ENCODE measurements at regions not wholly inside any gene's neighbourhood (a gene's known extent, or its start where the extent isn't known, plus 50 kb on each side); places are given as distances from the start of the nearest gene placed in this dataset.
A peak's percentile ranks its signal among the peaks of the same experiment; 100 is the strongest.

DNA sequence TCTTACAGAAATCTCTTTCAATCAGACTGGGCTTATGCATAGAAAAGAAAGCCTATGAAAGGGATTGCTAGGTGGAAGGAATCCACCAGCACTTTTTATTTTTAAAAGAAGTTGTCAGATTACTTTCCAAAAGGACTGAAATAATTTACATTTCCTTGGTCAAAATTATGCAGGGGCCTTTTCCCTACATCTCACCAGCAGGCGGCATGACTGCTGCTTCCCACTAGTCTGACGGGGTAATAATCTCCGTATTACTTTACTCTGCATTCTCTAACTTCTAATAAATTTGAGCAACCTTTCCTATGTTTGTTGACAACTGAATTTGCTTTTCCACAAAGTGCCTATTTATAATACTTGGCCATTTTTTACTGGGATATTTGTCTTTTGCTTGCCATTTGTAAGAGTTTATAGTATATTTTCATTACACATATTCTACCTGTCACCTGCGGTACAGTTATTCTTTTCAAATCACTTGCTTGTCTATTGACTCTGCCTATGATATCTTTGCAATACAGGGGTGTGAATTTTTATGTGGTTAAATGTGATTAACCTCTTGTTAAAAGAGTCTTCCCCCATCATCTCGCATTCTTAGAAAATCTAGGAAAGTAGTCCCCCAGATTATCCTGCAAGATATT is 51.9 kb upstream of the USP47 start:
- peak in 1 of 2 donors; percentile 4 for DNase-seq (ENCODE audit: low read depth in 2 of 2, low spot score in 1 of 2)

DNA sequence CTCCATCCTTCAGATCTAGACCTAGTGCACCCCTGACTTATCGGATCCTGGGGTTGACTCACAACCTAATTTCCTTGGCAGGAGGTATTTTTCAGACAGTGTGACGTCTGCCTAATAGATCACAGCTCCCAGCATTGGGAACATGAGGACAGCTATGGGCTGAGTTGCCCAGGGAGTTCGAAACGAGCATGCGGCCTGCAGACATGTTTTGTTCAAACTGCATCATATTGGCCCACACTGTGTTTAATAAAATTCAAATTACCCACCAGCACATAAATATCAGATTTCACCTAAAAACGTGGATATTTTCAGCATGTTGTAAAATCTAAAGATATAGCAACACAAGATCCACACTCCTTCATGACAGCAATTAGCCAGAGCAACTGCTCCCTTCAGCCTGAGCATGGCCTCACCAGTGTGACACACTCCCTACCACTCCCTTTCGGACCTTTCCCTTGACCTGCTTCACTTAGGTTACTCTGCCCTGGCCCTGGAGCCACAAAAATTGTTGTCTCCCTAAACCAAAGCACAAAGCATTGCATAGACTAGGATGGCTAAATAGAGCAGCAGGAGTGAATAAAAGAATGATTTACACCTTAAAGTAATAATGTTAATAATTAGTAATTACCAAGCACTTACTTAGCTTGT is 53.6 kb upstream of the USP47 start:
- no peak for DNase-seq (ENCODE audit: low read depth in 2 of 2, low spot score in 1 of 2)

DNA sequence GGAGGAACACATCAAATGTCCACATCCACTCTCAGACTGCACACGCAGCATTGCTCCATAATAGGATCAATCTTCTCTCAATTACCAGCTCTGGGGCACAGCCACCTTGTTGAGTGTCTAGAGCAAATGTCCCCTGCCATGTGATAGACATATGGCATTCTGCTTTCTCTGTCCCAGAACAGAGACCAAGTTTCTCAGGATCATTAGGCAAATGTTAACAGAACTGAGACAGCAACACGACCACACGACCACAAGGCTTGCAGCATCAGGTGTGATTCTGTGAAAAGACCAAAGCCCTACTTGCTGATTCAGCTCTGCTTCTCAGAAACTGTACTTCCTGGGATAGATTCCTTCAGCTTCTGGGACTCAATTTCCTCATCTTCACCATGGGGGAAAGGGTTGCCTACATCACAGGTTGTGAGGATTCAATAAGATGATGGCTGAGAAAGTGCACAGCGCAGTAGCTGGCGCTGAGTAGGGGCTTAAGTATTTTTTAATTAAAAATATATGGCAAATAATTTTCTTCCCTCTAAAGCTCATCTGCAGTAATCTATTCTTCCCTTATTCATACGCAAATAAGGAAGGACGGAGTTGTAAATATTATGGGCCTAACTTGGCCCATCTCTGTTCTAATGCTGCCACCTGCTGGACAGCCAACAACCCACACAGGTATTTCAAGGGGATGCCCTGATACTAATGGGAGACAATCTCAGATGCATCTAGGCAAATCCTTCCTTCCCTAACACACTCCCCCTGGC is 54.3 kb upstream of the USP47 start:
- peak; percentile 38 to 43 for DNase-seq (ENCODE audit: low read depth in 2 of 2, low spot score in 1 of 2)

DNA sequence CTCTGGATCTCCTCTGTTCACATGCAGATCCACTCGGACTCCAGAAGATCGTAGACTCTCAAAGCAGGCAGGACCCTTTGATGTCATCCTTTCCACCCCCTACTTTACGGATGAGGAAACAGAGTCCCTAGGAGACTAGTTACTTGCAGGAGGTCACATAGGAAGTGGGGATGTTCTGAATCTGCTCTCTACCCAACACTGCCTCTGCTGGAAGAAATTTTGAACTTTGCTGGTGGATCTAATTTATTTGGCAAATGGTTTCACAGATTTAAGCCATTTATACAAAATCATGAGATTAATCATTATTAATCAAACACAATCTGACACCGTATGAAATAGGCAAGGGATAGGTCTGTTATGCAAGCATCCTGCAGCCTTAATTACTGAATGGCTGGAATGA is 55.0 kb upstream of the USP47 start:
- DNase-seq (ENCODE audit: low read depth in 2 of 2, low spot score in 1 of 2) = no peak

DNA sequence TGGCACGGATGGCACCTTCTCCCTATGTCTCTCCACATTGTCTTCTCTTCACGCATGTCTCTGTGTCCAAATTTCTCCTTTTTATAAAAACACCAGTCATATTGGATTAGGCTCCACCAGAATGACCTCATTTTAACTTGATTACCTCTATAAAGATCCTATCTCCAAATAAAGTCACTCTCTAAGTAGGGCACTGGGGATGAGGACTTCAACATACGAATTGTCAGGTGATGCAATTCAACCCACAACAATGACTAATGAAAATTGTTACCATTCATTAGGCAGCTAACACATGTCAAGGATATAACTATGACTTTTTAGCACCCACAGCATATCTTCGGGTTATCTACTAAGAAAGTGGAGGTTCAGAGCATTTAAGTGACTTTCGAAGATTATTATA is 55.5 kb upstream of the USP47 start:
- no peak for DNase-seq (ENCODE audit: low read depth in 2 of 2, low spot score in 1 of 2)

DNA sequence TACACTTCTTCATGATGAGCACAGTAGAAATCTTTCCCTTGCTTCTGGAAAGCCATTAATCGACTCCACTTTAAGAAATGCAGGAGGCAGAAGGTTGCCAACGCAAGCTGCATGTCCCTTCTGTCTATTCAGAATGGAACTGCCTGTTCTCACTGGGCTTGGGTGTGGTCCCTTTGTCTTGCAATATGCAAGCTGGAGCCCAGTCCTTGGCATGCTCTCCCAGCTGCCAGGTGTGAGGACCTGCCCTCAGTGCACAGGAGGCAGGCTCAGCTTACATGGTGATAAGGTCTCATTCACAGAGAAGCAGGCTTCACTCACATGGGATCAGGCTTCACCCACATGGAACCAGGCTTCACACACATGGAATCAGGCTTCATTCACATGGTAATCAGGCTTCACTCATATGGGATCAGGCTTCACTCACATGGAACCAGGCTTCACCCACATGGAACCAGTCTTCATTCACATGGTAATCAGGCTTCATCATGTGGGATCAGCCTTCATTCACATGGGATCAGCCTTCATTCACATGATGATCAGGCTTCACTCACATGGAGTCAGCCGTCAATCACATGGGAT is 59.2 kb upstream of the USP47 start:
- no peak for DNase-seq (ENCODE audit: low read depth in 2 of 2, low spot score in 1 of 2)

DNA sequence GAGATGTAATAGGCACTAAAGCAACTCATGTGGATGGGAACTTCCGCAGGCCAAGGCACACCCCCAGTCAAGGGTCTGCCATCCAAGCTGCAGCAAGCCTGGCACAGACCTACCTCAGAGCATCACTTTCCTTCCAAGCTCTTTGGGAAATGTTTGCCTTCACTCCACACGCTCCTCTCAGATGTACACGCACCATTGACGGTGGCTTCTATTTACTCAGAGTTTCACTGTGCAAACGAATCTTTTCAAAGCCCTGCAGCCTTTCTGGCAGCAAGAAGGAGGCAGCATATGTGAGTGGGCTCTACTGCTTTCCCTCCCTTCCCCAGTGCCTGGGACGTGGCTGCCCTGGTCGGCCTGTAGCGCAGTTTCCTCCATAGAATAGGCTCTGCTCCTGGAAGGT is 60.9 kb upstream of the USP47 start:
- no peak for DNase-seq (ENCODE audit: low read depth in 2 of 2, low spot score in 1 of 2)

DNA sequence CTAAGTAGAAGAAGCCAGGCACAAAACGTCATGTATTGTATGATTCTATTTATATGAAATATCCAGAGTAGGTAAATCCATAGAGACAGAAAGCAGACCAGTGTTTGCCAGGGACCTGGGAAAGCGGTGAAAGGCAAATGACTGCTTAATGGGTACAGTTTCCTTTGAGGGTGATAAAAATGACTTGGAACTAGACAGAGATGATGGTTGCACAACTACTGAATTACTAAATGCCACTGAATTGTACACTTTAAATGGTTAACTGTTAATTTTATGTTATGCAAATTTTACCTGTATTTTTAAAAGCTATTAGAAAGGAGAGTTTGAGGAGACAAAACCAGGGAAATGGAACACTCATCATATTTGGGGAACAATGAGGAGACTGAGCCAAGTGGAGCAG is 61.8 kb upstream of the USP47 start:
- no peak for DNase-seq (ENCODE audit: low read depth in 2 of 2, low spot score in 1 of 2)

DNA sequence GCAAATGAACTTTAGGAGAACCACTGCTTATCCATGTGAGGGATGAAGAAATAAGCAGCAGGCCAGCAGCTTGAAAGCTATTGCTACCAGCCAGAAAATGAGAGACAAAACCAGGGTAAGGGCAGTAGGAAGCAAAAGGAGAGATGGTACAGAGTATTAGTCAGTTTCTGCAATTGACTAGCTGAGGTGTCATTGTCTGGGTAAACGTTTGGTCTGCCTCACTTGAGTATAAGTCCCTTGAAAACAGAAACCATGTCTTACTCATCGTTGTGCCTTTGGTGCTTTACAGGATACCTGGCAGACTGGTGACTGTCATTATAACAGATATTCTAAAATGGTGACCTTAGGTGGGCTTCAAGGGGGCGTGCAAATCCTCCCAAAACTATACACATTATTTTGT is 63.9 kb upstream of the USP47 start:
- DNase-seq (ENCODE audit: low read depth in 2 of 2, low spot score in 1 of 2) = no peak

DNA sequence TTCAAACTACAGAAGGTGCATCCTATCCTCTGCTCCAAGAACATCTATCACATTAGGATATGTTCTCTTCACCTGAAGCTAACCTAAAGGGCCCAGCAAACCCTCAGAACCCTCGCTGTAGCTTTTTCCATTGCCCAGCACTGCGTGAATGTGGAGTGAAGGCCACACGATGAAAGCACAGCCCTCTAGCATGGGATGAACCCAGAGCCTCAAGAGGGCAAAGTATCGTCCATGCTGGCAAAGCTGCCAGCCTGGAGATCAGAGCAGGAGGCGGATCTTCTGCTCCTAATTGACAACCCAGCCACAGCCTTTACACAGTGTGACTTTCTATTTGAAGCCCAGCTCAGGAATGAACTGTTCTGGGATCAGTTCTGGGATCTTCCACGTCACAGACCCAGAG is 65.1 kb upstream of the USP47 start:
- DNase-seq (ENCODE audit: low read depth in 2 of 2, low spot score in 1 of 2) = no peak

DNA sequence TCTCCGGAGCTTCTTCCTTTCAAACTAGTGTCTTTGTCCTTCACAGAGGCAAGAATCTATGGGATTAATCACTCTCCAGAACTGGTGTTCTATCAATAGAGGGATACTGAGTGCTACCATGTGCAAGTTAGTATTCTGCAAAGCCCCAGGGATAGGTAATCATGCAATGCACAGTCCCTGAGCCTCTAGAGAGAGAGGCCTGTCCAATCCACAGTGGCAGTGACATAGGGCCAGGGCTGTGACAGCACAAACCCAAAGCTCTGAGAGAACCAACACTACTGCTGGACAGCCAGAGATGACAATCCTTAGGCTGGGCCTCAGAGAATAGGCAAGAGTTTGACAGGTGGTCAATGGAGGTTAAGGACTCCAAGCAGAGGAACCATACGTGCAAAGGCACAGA is 66.8 kb upstream of the USP47 start:
- no peak for DNase-seq (ENCODE audit: low read depth in 2 of 2, low spot score in 1 of 2)

DNA sequence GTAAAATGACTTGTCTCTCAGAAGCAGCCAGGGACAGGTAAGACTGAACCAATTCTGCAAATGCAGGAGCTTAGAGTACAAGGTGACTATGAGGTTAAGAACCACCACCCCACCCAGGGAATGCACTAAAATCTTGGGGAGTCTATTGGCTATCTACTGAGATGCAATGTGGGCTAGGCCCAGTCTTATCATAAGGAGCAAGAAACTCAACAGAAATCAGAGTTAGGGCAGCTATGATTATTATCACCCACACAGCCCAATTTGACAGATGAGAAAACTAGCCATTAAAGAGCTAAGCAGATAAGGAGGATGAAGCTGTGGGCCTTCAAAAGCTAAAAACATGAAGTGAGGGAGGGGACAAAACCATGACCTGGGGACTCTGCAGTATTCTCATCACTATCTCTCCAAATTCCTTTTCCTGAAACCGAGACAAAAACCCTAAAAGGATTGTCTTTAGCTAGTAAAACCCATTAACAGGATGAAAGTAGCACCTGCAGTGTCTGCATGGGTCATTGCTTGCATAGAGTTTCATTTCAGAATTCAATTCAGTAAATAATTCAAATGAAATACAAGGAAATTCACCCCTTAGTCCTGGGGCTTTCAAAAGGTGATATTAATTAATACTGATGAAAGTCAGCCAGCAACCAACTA is 68.8 kb upstream of the USP47 start:
- DNase-seq (ENCODE audit: low read depth in 2 of 2, low spot score in 1 of 2) = no peak

DNA sequence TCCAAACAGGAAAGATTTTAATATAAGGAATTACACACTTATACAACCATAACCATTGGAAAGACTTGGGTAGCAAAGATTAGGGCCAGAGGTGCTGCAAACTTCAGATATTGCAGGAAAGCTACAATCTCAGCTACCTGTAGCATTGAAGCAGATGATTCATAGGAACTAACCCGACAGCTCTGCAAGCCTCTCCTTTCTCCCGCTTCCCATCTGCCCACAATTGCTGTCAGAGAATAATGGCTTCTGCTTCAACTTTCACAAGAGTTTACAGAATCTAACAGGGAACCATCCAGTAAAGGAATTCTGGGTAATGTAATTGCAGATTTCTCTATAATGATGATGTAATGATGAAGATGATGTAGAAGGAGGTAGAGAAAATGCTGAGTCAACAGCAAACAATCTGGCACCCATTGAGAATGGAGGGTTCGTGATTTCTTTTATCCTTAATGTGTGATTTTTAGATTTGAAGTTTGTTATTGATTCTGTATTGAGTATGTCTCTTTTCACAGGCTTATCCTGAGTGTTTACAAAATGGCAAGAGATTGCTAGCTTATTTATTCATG is 70.8 kb upstream of the USP47 start:
- DNase-seq (ENCODE audit: low read depth in 2 of 2, low spot score in 1 of 2) = no peak

DNA sequence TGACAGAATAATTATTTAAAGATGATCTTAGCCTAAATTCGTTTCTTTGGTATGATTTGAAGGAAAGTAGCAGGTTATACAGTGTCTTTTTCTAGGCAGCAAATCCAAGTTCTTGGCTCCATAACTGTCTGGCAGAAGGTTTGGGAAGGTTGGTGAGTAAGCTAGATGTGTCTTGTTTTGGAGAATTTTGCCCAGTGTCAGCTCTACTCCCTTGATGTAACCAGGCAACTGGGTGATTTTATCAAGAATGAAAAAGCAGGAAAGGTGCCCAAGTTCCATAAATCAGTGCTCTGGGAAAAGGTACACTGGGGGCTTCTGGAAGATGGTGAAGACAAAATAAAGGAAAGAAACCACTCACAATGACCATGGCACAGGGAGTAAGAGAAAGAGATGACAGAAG is 71.5 kb upstream of the USP47 start:
- no peak for DNase-seq (ENCODE audit: low read depth in 2 of 2, low spot score in 1 of 2)

DNA sequence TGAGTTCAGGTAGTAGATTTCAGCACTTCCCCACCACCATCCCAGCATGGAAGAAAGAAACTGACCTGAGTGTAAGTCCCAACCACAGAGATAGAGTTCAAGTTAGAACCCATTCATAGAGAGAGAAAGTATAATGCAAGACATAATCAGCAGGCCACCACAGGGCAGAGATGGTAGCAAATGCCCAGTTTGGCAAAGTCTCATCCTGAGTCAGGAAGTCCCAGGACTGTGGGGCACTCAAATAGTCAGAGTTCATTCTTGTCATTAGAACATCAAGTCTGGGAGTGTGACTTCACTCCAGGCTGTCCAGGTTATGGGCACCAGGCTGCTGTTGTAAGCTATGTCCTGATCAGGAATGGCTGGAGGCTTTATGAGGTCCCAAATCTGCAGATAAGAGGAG is 72.0 kb upstream of the USP47 start:
- no peak for DNase-seq (ENCODE audit: low read depth in 2 of 2, low spot score in 1 of 2)

DNA sequence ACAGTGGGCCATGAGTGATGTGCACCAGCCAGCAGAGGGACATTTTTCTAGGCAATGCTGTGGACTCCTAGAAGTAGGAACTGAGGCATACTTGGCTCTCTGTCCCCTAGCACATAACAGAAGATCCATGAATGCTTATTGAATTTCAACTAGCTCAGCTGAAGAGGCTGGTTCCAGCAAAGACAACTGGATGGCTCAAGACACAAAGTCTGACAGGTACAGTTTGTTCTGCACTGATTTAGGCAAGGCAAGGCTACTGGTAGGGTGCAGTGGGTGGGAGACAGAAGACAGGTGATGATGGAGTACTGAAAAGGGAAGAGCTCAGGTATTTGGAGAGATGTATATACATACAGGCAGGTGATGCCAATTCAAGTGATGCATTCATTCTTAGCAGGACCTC is 72.4 kb upstream of the USP47 start:
- DNase-seq (ENCODE audit: low read depth in 2 of 2, low spot score in 1 of 2) = no peak

DNA sequence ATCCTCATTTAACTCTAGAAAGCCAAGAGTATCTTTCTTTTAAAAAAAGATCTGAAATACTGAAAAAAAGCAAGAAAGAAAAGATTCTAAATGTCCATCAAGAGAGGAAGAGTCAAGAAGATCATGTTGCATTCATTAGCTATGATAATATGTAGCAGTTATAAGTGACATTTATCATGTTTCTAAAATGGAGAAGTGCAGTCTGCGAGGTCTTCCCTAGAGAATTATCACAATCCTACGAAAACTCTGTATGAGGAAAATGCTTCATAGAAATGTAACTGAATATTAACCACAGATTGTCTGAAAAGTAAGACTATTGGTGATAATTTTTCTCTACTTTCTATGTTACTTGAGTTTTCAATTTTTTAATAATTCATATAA is 77.4 kb upstream of the USP47 start:
- DNase-seq (ENCODE audit: low read depth in 2 of 2, low spot score in 1 of 2) = no peak

DNA sequence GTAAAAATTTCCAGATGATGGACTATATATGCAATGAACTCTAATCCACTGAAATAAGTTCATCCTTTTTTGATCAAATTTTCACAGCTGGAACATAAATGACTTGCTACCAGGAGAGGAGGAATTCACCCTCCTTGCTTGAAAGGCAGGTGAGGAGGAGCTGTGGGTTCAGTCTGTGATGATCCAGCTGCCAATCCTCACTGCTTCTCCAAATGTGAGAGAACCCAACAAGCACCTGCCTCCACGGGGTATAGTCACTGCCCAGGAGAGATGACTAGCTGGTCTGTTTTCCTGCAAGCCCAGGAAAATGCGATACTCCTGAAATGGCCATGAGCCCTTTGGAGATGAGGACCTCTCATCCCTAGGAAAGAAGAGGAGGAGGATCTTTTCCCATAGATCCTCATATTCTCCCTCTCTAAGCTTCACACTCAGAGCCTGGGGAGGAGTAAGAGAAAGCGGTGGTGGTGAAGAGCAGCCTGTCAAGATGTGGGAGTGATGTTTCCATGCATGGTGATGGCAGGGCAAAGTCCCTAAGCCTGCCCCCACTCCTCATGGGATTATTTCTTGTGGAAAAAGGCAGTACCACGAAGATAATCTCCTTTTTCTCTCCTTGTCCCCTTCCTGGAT is 77.9 kb upstream of the USP47 start:
- no peak for DNase-seq (ENCODE audit: low read depth in 2 of 2, low spot score in 1 of 2)

DNA sequence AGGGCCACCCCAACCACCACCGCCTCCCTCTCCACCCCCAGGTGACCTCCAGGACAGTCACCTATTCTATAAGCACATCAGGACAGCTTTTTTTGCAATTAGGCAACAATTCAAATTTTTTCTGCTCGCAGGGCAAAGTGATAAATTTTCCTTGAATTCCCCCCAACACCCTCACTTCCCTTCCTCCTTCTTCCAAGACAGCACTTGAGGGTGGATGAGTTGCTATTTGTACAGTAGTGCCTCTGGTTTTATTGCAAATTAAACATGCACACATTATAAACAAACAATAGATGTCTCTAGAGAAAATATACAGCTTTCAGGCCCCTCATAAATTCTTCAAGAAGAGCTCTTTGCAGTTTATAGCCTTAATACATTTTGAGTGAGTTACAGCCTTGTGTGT is 80.9 kb upstream of the USP47 start:
- DNase-seq (ENCODE audit: low read depth in 2 of 2, low spot score in 1 of 2) = no peak

DNA sequence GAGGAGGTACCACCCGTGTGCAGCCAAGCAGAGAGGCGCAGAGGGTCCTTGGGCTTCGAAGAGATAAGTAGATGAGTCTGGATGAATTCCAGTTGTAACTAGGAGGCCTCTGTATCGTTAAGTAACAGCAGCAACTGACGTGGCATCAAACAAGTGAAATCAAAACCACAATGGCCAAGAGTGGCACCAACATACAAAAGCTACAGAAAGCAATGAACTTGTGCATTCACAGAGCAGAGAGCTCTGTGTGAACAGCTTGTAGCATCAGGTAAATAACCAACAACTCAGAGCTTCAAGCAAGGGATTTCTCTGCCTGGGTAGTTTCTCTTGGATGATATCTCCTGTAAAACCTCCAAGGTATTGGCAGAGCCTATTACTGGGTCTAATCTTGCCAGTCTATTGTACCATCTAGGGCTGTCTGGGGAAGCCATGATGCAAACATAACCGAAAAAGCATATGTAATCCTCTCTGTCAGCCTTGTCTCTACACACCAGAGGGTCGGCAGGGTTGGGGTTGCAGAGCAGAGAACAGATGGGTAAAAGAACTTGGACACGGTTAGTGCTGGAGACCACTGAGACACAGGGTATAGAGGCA is 83.1 kb upstream of the USP47 start:
- DNase-seq (ENCODE audit: low read depth in 2 of 2, low spot score in 1 of 2) = no peak

DNA sequence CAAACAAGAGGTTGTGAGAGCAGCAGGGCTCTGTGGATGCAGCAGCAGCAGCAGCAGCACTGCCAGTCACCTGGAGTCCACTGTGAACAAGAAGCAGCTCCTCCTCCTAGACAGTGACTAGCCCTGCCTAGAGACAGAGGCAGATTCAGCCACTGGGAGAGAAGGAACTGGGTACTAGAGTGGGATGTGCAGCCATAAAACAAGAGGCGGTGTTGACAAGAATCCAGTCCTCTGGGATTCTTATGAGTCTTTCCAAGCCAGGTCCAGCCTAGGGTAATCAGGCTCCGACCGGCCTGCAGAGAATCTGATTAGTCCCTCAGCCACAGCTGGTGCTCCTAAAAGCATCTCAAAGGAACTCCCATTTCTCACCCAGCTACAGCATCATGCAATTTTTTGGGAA is 83.9 kb upstream of the USP47 start:
- no peak for DNase-seq (ENCODE audit: low read depth in 2 of 2, low spot score in 1 of 2)

Data from stimulated activated CD8-positive, alpha-beta memory T cell treated with anti-CD3 and anti-CD28 coated beads, Interleukin-4, amount 100 ng/mL, for 1 hour (primary cell).